HG03196 (cell line): ENCODE measurements at regions not wholly inside any gene's neighbourhood (a gene's known extent, or its start where the extent isn't known, plus 50 kb on each side); places are given as distances from the start of the nearest gene placed in this dataset.
"Not testable (repeated sequence)": the region's sequence is repeated elsewhere in the genome, so short reads cannot be mapped to it uniquely, and the experiment has no call there.

Experiments used
- ATAC-seq: cut with Tn5 transposase; IDR thresholded peaks from one replicate; pipeline ENCODE4 v1.9.1; 2021; ENCODE audit not compliant: unreplicated experiment

DNA sequence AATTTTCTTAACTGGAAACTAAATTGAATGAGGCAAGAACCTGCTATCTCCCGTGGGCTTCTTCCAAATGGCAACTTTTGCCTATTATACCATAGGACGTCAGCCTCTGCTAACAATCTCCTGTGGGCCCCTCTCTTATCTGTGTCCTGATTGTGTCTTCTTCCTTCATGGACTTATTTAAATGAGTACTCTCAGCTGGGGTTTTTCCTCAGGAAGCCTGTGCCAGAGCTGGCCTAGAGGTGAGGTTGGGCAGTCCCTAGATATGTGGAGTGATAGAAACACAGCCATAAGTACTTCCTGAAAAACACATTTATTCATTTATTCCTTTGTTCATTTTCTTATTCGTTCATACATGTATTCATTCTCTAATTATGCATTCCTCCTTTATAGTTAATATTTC, 712.5 kb upstream of the SLIT2 start:
- ATAC-seq: no peak

DNA sequence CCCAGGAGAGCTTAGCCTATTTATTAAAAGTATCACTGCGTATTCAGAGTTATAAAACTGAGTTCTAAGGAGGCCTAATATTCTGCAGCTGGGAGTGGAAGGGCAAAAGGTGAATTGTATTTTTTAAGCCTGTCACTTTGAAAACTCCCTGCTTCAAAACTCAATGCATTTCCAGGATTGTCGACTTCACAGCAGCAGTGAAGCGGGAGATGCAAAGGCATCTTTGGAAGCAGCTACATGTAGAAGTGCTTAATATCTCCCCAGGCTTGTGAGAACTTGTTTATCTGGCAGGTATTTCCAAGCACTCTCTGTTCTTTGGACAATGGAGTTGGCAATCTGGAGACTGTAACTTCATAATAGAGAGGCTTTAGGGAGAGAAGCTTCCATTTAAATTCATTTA, 717.5 kb upstream of the SLIT2 start:
- no peak for ATAC-seq

DNA sequence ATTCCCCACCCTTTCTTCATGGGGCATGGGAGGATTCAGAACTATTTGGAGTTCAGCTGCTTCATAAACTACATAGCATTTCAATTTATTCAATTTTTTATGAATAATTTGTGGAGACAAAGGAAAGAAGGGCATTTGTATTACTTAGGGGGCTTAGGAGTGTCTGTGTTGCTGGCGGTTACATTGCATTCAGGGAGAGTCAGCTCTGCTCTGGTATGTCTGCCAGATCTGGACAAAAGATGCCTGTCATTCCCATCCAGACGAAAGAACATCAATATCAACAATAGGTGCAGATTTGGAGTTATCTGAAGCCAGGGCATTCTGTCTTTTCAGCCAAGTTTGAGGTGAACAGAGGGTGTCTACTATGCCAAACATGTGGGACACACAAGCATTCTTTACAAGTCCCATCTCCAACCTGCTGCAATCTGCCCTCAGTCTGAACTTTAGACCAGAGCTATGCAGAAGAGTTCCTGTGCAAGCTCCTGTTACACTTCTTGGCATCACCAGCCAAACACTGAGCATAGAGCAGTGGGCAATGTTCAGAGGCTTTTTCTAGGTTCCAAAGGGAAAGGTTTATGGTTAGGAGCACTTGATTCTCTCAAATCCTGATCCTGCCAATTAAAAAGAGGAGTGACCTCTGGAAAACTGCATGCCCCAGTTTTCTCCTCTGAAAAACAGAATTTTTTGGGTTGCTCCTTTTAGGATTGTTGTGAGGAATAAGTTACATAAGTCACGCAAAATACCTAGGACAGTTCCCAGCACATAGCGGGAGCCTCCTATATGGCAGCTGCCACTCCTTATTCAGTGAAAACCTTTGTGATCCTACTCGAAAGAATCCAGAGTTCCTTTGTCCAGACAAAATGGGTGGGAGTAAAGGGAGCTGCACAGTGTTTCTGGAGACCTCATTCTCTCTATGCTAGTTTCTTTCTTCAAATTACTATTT, 719.5 kb upstream of the SLIT2 start:
- ATAC-seq: no peak

GRCh38 chr4:19523964-19524363, 727.7 kb upstream of the SLIT2 start:
- no peak for ATAC-seq

- no peak for ATAC-seq
Measured at GRCh38 chr4:19522966-19523365, 728.7 kb upstream of the SLIT2 start.

DNA sequence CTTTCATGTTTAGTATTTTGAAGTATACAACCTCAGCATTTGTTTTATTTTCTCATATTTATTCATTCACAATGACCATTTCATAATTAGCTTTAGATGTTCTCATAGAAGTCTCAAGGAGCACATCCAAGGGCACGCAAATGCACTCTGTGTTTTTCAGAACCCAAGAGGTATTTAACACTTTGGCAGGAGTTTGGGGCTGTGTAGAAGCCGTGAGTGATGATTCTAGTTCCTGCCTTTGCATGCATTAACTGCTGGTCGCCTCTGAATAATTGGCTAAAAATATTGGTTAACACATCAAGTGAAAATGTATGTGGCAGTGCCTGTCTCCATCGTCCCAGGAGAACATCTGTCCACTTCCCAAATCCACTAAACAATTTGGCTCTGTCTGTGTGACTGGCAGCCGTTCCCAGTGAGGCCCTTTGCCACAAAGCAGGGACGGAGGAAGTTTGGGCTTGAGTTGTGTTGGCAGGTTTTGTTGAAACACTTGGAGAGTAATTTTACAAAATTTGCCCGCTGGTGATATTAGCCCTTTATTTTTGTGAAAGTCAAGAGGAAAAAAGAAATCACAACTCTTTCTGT, 730.7 kb upstream of the SLIT2 start:
- ATAC-seq: no peak

DNA sequence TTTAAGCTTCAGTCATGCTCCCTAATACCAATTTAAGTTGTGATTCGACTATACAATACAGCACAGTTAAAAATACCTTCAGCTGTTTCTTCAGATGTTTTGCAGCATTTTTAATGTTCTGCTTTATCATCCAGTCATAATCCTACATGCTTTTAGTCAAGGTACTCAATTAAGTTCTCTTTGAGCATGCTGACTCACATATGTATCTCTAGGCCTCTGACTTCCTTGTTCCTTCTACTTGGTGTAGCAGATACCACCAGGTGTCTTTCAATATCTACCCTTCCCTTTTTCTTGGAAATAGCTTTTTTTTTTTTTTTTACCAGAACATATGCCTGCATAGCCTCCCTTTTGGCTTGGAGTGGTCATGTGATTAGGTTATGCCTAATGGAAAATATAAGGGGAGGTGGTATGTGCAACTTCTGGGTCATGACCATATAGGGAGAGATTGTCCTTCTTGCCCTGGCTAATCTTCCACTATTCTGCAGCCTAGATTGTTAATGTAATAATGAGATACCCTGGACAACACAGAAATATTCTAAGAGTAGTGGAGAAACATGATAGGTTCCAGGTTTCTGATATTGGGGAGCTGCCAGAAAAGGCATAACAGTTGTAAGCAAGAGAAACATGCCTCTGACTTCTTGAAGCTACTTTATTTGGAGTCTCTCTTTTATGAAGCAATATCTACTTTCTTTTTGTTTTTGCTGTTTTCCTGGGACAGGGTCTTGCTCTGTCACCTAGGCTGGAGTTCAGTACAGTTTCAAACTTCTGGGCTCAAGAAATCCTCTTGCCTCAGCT, 737.2 kb upstream of the SLIT2 start:
- ATAC-seq: no peak

DNA sequence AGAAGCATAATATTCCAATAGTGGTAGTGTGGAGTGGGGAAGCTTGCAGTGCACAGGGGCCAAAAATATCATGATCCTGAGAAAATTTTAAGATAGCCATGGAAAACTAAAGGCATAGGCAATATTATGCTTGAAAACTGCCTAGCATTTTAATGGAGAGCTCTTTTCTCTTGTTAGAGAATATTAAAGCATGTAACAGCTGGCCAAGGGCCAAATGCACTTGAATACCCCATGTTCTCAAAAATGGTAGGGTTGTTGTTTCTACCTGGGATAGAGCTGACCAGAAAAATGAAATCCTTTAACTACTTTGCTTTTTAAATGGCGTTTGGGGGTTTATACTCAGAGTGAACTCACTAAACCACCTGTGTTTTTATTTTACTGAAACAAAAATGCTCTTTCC, 739.6 kb upstream of the SLIT2 start:
- ATAC-seq: no peak

DNA sequence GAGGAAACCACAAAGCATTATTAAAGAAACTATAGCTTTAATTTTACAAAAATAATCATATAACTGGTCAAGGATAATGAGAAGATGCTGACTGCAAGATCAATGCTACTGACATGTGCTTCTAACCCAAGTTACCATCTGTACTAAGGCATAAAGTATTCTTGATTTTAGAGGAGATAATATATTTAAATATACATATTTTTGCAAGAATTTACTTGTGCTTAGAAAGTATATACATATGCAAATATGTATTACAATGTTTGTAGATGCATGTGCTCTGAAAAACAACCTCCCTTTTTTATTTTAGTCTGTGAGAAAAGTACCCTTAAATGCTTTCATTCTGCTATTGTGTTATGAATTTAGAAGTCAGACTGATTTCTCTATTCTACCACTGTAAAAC, 740.7 kb upstream of the SLIT2 start:
- no peak for ATAC-seq

DNA sequence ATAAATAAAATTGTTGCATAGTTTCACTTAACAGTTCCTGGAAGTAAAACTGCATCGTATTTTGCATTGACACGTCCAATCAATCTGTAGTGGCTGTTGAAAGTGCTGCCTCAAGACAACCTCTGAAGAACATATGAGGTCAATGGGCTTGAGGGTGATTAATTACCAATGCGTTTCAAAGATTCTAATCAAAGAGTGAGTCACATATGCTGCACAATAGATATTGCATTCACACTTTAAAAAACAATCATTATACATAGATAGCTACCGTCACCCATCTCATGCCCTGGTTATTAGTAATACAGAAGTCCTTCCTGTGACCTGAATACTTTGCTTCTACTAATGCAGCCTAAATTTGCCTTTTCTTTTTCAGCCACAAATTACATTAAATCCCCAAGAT, 743.3 kb upstream of the SLIT2 start:
- no peak for ATAC-seq

GRCh38 chr4:19497705-19498104, 754.0 kb upstream of the SLIT2 start:
- ATAC-seq: no peak

- no peak for ATAC-seq
Measured at GRCh38 chr4:19496756-19497155, 754.9 kb upstream of the SLIT2 start.

DNA sequence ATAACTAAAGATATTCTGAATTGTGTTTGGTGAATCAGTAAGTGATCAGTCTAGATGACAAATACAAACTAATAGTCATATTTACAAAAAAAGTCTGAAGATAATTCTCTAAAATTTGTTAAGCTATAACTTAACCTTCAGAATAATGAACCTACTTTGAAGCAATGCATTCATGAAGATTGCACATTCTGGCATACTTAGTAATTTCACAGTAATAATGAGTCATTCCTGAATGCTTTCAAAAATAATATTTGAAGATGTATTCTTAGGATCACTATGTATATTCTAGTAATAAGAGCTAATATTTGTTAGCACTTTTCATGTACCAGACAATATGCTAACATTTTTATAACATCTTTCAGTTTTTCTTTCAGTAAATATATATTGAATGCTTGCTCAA, 756.7 kb upstream of the SLIT2 start:
- ATAC-seq: no peak

GRCh38 chr4:19492606-19493005, 759.1 kb upstream of the SLIT2 start:
- no peak for ATAC-seq

GRCh38 chr4:19486400-19486799, 765.3 kb upstream of the SLIT2 start:
- no peak for ATAC-seq

- ATAC-seq: no peak
Measured at GRCh38 chr4:19478791-19479190, 772.9 kb upstream of the SLIT2 start.

DNA sequence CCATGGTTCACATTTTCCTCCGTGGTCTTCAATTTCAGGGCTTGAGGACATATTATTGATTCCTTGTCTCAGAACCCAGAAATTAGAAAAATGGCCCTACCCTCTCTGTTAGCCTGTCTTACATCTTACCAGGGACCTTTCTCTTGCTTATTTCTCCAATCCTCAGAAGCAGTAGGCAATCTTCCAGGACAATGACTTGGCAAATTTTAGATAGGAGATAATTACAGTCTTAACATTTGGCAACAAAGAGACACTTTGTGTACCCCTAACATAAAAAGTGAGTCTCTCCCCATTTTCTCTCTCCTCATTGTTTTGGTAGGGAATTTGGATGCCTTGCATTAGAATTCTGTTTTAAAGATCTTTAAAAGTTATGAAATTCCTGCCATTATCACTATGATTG, 778.1 kb upstream of the SLIT2 start:
- ATAC-seq: no peak

DNA sequence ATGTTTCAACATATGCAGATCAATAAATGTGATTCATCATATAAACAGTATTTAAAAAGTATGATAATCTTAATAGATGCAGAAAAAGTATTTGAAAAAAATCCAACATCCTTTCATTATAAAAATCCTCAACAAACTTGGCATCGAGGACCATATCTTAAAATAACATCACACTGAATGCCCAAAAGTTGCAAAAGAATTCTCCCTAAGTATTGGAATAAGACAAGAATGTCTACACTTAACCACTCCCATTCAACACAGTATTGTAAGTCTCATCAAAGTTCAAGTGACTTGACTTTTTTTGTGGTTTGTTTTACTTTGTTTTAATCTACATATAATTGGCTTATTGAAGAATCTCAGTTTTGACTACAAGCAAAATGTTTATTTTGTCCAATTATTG, 779.0 kb upstream of the SLIT2 start:
- ATAC-seq: no peak

DNA sequence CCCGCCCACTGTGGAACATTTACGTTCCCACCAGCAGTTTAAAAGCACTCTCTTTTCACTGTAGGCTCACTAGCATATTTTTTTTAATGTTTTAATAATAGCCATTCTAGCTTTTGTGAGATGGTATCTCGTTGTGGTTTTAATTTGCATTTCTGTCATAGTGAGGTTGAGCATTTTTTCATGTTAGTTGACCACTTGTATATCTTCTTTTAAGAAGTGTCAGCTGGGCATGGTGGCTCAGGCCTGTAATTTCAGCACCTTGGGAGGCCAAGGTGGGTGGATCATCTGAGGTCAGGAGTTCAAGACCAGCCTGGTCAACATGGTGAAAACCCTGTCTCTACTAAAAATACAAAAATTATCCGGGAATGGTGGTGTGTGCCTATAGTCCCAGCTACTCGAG, 781.7 kb upstream of the SLIT2 start:
- ATAC-seq: not testable (repeated sequence)

DNA sequence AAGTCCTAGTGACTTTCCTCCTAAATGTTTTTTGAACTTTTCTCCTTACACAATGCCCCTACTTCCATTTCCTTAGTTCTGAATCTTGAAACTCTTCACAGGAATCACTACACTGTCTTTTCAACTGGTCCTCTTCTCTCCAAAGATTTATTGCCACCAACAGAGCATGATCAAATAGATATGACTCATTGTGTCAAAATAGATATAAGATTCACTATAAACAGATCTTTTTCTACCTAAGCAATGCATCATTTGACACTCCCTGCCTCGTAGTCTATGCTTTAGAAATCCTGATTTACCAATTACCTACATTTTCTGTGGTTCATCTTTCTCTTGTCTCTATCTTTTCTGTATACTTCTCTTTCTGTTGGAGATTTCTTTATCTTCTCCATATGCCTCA, 789.6 kb upstream of the SLIT2 start:
- no peak for ATAC-seq

GRCh38 chr4:19455850-19456602, 795.7 kb upstream of the SLIT2 start:
- no peak for ATAC-seq
